Lung (tissue), 11 donors: ENCODE measurements at regions not wholly inside any gene's neighbourhood (a gene's known extent, or its start where the extent isn't known, plus 50 kb on each side); places are given as distances from the start of the nearest gene placed in this dataset.

Experiments
- ATAC-seq: fragments of 200-7000 bp; cut with Tn5 transposase; one replicate; pipeline ENCODE4 v1.9.1; 2020; ENCODE audit warnings: moderate number of reproducible peaks; ENCODE audit not compliant: insufficient read depth, low FRiP score
- DNase-seq, 3 donors: peaks; one replicate each; pipeline ENCODE4 v3.0.0-alpha.2; 2013 to 2017
- H3K27ac ChIP-seq, 2 donors: one replicate each; pipeline ENCODE4 v1.5.1; 2013; ENCODE audit warnings: mild to moderate bottlenecking in 2 of 2, moderate library complexity in 2 of 2, control low read depth in 1 of 2, inconsistent platforms in 1 of 2, low read depth in 1 of 2, low read length in 1 of 2
- H3K27me3 ChIP-seq, 3 donors: one replicate each; pipeline ENCODE4 v1.5.1; 2013; ENCODE audit warnings: low read length in 2 of 3; ENCODE audit not compliant: control insufficient read depth in 3 of 3, insufficient read depth in 3 of 3
- H3K36me3 ChIP-seq, 4 donors: one replicate each; pipeline ENCODE4 v1.5.1; 2013; ENCODE audit warnings: low read length in 4 of 4, mild to moderate bottlenecking in 1 of 4, moderate library complexity in 1 of 4; ENCODE audit not compliant: control insufficient read depth in 4 of 4, insufficient read depth in 4 of 4
- H3K4me1 ChIP-seq, 5 donors: one replicate each; pipeline ENCODE4 v1.5.1; 2013; ENCODE audit warnings: low read length in 5 of 5, mild to moderate bottlenecking in 2 of 5, moderate library complexity in 1 of 5; ENCODE audit not compliant: control insufficient read depth in 5 of 5, insufficient read depth in 5 of 5
- H3K4me3 ChIP-seq: one replicate; pipeline ENCODE4 v1.5.1; 2013; ENCODE audit warnings: mild to moderate bottlenecking, control low read depth, moderate library complexity
- H3K9ac ChIP-seq, 2 donors: one replicate each; pipeline ENCODE4 v1.5.1; 2013; ENCODE audit warnings: low read length in 2 of 2, control low read depth in 1 of 2; ENCODE audit not compliant: insufficient read depth in 1 of 2
- H3K9me3 ChIP-seq, 4 donors: one replicate each; pipeline ENCODE4 v1.5.1; 2013; ENCODE audit warnings: low read length in 3 of 4, mild to moderate bottlenecking in 1 of 4, moderate library complexity in 1 of 4; ENCODE audit not compliant: control insufficient read depth in 4 of 4, insufficient read depth in 3 of 4
- CTCF ChIP-seq: IDR thresholded peaks from 2 replicates; pipeline ENCODE4 v1.5.1; 2012; ENCODE audit warnings: mild to moderate bottlenecking; ENCODE audit errors: control extremely low read depth, extremely low read depth
- WGBS, 2 donors: extraction: QIAGEN DNeasy Blood & Tissue Kit; methylation state at CpG; one replicate each; pipeline ENCODE4 v1.1.7; 2013; 5-methylcytosine and 5-hydroxymethylcytosine counted together
- donor health status: control.
- donor health status: control.
- donor health status: Bipolar disorder and iron deficiency.
- donor health status: healthy.
- donor health status: DM: yes; HTN: yes; CAD: no.

- WGBS, 2 donors, result 66 to 78% methylated on average over 3 of the region's 3 CpGs
- no peak overlapping the region for H3K9ac ChIP-seq
- no peaks in the 10 kb centered on the region for H3K4me1 ChIP-seq
- no peak for TF ChIP-seq CTCF
- no peaks in the 10 kb centered on the region for H3K36me3 ChIP-seq
- DNase-seq (no peak), ATAC-seq (no peak)
- no peaks in the 10 kb centered on the region for H3K9me3 ChIP-seq
- no peak overlapping the region for H3K27ac ChIP-seq
- H3K27me3 ChIP-seq, result no peaks in the 10 kb centered on the region
- H3K4me3 ChIP-seq, result no peak overlapping the region
Measured at GRCh38 chr2:76082509-76082908, 371.8 kb upstream of the GCFC2 start.

GRCh38 chr2:76080154-76080553 is 369.4 kb upstream of the GCFC2 start:
- H3K4me3 ChIP-seq, result no peak overlapping the region
- H3K36me3 ChIP-seq, result no peaks in the 10 kb centered on the region
- 18 to 37% methylated on average over 2 of the region's 2 CpGs for WGBS, 2 donors
- no peak overlapping the region for H3K27ac ChIP-seq
- DNase-seq (peak in 2 of 3 donors; percentile 6 to 23), ATAC-seq (no peak)
- no peak for TF ChIP-seq CTCF
- H3K9ac ChIP-seq, result no peak overlapping the region
- no peaks in the 10 kb centered on the region for H3K27me3 ChIP-seq
- H3K4me1 ChIP-seq, result no peaks in the 10 kb centered on the region
- no peaks in the 10 kb centered on the region for H3K9me3 ChIP-seq

- WGBS, 2 donors, result 82 to 89% methylated on average over 1 of the region's 1 CpG
- DNase-seq (no peak), ATAC-seq (no peak)
- no peak for TF ChIP-seq CTCF
- Histone ChIP-seq H3K4me3 (no peak overlapping the region), H3K27me3 (no peaks in the 10 kb centered on the region), H3K36me3 (no peaks in the 10 kb centered on the region), H3K4me1 (no peaks in the 10 kb centered on the region), H3K9me3 (no peaks in the 10 kb centered on the region), H3K9ac (no peak overlapping the region), H3K27ac (no peak overlapping the region)
Measured at GRCh38 chr2:76075126-76075525, 364.4 kb upstream of the GCFC2 start.

- Histone ChIP-seq H3K36me3 (no peaks in the 10 kb centered on the region), H3K27me3 (no peaks in the 10 kb centered on the region), H3K9me3 (no peaks in the 10 kb centered on the region), H3K9ac (no peak overlapping the region), H3K4me3 (no peak overlapping the region), H3K27ac (no peak overlapping the region), H3K4me1 (no peaks in the 10 kb centered on the region)
- no peak for DNase-seq
- no peak for ATAC-seq
- WGBS, 2 donors, result 94 to 97% methylated on average over 3 of the region's 3 CpGs
- no peak for TF ChIP-seq CTCF
Measured at GRCh38 chr2:76073992-76074604, 363.4 kb upstream of the GCFC2 start.
